GM13977 (cell line): ENCODE measurements at regions not wholly inside any gene's neighbourhood (a gene's known extent, or its start where the extent isn't known, plus 50 kb on each side); places are given as distances from the start of the nearest gene placed in this dataset.

Experiments
- DNase-seq: peaks from one replicate; pipeline ENCODE4 v3.0.0; 2012; ENCODE audit warnings: low spot score
- in situ Hi-C: fragments of 300-500 bp; cut with MboI; formaldehyde crosslinking; loops from one replicate; pipeline ENCODE4 v1.12.0; 2022; ENCODE audit warnings: low sequenced_read_pairs, low pct_unique_long_range_greater_than_20kb, mixed read lengths, inconsistent platforms; ENCODE audit not compliant: unreplicated experiment
- TF ChIP-seq, protein P1 (sequence below): IDR thresholded peaks from 2 replicates; pipeline ENCODE4 v1.5.1; 2012; ENCODE audit warnings: mild to moderate bottlenecking, control low read depth; ENCODE audit not compliant: insufficient read depth; ENCODE audit errors: extremely low read depth, missing control alignments

DNA sequence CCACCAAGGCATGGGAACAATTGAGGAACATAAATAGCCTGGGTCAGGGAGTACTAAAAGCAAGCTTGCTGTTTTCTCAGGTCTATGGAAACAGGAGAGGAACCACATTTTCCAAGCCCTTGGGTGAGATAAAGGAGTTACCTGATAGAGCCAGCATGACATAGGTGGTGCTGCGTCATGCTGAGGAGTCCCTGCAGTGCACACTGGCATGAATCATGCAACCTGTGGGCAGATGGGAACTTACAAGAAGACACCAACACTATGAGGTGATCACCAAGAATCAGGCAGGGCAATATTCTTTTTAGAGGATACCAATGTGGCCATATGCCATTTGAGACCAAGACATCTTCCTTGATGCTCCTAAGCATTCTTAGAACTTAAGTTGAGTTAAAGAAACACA is 531.8 kb downstream of the ZEB2 start:
- DNase-seq = no peak
- TF ChIP-seq, protein P1, sequence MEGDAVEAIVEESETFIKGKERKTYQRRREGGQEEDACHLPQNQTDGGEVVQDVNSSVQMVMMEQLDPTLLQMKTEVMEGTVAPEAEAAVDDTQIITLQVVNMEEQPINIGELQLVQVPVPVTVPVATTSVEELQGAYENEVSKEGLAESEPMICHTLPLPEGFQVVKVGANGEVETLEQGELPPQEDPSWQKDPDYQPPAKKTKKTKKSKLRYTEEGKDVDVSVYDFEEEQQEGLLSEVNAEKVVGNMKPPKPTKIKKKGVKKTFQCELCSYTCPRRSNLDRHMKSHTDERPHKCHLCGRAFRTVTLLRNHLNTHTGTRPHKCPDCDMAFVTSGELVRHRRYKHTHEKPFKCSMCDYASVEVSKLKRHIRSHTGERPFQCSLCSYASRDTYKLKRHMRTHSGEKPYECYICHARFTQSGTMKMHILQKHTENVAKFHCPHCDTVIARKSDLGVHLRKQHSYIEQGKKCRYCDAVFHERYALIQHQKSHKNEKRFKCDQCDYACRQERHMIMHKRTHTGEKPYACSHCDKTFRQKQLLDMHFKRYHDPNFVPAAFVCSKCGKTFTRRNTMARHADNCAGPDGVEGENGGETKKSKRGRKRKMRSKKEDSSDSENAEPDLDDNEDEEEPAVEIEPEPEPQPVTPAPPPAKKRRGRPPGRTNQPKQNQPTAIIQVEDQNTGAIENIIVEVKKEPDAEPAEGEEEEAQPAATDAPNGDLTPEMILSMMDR = no peak
- in situ Hi-C loops = no loop called here

DNA sequence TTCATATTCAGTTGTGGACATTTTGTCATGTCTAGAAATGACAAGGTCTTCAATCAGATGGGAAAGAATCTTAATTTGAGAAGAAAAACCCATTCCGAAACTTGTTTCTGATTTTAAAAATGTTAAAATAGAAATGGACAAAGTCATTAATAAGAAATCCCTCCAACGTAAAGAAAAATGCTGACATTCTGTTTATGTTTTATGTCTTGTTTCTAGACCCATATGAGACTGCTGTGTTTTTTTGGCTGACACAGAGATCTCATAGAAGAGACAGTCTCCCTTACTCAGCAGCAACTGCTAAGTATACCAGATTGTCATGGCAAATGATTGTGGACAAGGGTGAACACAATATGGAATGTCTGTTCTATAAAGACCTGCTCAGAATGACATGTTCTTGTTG is 538.5 kb downstream of the ZEB2 start:
- DNase-seq = no peak
- in situ Hi-C loops = no loop called here
- TF ChIP-seq, protein P1 = no peak

DNA sequence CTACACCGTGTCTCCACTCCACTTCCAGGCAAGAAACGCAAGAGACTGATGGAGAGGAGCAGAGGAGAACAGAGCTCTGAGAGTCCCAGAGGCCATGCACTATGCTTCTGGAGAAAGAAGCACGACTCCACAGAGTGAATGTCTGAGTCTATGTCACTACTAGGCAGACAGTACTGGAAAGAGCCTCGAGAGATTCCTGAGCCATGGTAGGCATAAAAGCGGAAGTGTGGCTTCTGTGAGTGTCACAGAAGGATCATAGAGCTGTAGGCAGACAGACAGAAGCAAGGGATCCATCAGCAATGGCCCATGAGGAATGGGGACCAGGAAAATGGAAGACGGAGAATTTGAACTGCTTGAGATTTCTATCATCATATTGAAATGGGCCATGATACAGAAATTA is 542.6 kb downstream of the ZEB2 start:
- TF ChIP-seq, protein P1 = no peak
- DNase-seq = no peak
- in situ Hi-C loops = no loop called here

DNA sequence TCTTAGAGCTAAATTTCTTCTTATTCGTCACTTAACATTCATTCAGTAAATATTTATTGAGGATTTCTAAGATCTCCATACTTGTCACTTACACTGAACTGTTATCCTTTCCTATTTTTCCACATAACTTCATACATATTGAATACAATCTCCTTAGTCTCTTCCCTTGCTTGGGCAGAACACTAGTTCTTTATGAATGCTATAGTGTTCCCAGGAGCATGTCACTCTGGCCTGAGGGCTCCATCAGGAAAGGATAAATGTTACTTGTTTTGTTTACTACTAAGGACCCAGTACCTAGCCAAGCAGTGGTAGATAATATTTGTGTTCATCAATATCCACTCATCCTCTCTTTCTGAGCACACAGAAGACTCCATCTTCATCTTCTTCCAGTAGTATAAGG is 544.7 kb downstream of the ZEB2 start:
- TF ChIP-seq, protein P1 = no peak
- no peak for DNase-seq

DNA sequence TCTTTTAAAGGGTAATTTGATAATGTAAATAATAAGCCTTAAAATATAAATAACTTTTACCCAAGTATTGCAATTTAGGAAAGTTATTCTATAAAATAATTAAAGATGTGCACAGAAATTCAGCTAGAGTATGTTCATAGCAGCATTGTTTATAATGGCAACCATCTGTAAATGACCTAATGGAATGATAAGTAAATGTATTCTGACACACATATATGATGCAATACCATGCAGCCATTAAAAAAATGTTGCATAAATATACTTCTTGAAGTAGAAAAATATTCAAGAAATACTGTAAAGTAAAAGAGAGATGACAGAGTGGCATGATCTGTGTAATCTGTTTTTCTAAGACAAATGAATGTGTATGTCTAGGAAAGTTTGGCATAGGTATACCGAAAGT is 545.7 kb downstream of the ZEB2 start:
- TF ChIP-seq, protein P1 = no peak
- DNase-seq = no peak
- in situ Hi-C loops = no loop called here

More for the DNA sequence above, 544.7 kb downstream of the ZEB2 start:
- in situ Hi-C loops = no loop called here

DNA sequence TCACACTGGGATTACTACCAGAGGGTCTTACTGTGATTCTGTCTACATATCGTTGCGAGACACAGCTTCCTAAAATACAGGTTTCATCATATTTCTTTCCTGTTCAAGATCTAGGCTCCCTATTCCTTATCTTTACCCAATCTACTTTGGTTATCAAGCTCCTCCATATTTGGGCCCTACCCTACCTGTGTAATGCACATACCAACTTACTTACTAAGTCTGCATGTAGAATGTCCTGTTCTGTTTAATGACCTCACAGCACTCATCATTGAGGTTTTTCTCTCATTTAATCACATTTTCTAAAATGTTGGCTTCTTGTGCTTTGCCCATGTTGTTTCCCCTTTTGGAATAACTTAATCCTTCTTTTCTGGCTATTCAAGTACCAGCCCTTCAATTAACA is 551.1 kb downstream of the ZEB2 start:
- TF ChIP-seq, protein P1 = no peak
- no peak for DNase-seq
- in situ Hi-C loops = no loop called here

DNA sequence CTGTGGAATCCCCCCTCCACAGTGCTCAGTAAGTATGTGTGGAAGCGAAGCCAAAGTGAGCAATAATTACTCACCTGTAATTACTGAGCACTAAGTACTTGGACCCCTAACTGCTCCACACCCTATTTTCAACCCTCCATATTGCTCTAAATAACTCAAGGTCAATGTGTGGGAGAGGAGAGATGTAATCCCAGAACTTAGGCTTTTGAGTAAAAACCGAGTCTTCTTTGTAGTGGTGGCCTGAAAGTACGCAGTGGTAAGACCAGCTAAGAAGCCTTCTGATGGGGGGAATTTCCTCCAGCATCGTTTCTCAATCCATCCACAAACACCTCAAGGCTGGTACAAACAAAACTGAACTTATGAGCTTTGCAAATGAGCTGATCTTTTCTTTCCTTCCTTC is 551.6 kb downstream of the ZEB2 start:
- no peak for DNase-seq
- TF ChIP-seq, protein P1 = no peak
- in situ Hi-C loops = no loop called here
